OCI-LY1 (cell line): ENCODE measurements at regions not wholly inside any gene's neighbourhood (a gene's known extent, or its start where the extent isn't known, plus 50 kb on each side); places are given as distances from the start of the nearest gene placed in this dataset.

Experiments
- H2AFZ ChIP-seq: fragments of 200-600 bp; sonication (generic), shearing (Covaris generic); 2 replicates; pipeline ENCODE4 v1.6.0; 2014; ENCODE audit warnings: antibody characterized with exemption, mild to moderate bottlenecking, low read length
- H3F3A ChIP-seq: fragments of 200-600 bp; sonication (generic), shearing (Covaris generic); 2 replicates; pipeline ENCODE4 v1.6.0; 2014; ENCODE audit warnings: mild to moderate bottlenecking, antibody characterized with exemption, low read length, moderate library complexity; ENCODE audit not compliant: insufficient read depth
- H3K27ac ChIP-seq: fragments of 200-600 bp; sonication (generic); 2 replicates; pipeline ENCODE4 v1.5.1; 2014; ENCODE audit warnings: low read length, mixed run types, mild to moderate bottlenecking, low read depth; ENCODE audit not compliant: poor library complexity, severe bottlenecking
- H3K27me3 ChIP-seq: fragments of 200-600 bp; sonication (generic); 2 replicates; pipeline ENCODE4 v1.6.0; 2014; ENCODE audit warnings: antibody characterized with exemption, mild to moderate bottlenecking, low read length, moderate library complexity; ENCODE audit not compliant: insufficient read depth
- H3K36me3 ChIP-seq: fragments of 200-600 bp; sonication (generic); 2 replicates; pipeline ENCODE4 v1.6.1; 2014; ENCODE audit warnings: mild to moderate bottlenecking, antibody characterized with exemption, low read length, moderate library complexity, mixed read lengths; ENCODE audit not compliant: insufficient read depth
- H3K4me1 ChIP-seq: fragments of 200-600 bp; sonication (generic); 2 replicates; pipeline ENCODE4 v1.5.1; 2014; ENCODE audit warnings: mild to moderate bottlenecking, low read length, moderate library complexity; ENCODE audit not compliant: insufficient read depth, severe bottlenecking
- H3K4me2 ChIP-seq: fragments of 200-600 bp; sonication (generic), shearing (Covaris generic); 2 replicates; pipeline ENCODE4 v1.6.1; 2014; ENCODE audit warnings: low read length
- H3K4me3 ChIP-seq: fragments of 200-600 bp; sonication (generic); 2 replicates; pipeline ENCODE4 v1.5.1; 2014; ENCODE audit warnings: low read length, low read depth, mild to moderate bottlenecking, mixed read lengths; ENCODE audit not compliant: poor library complexity, severe bottlenecking
- H3K79me2 ChIP-seq: fragments of 200-600 bp; shearing (Covaris generic); 2 replicates; pipeline ENCODE4 v1.6.1; 2016; ENCODE audit warnings: mixed run types, low read length, mixed read lengths; ENCODE audit not compliant: insufficient read depth
- H3K9ac ChIP-seq: fragments of 200-600 bp; sonication (generic), shearing (Covaris generic); 2 replicates; pipeline ENCODE4 v1.6.1; 2014; ENCODE audit warnings: mild to moderate bottlenecking, low read length, mixed read lengths
- H3K9me2 ChIP-seq: fragments of 200-600 bp; sonication (generic), shearing (Covaris generic); 2 replicates; pipeline ENCODE4 v1.6.1; 2014; ENCODE audit warnings: low read depth, mild to moderate bottlenecking, low read length, mixed read lengths
- H3K9me3 ChIP-seq: fragments of 200-600 bp; shearing (Covaris generic); 2 replicates; pipeline ENCODE4 v1.6.1; 2014; ENCODE audit warnings: low read length, mixed read lengths
- H4K20me1 ChIP-seq: fragments of 200-600 bp; sonication (generic), shearing (Covaris generic); 2 replicates; pipeline ENCODE4 v1.6.0; 2016; ENCODE audit warnings: mild to moderate bottlenecking, low read length; ENCODE audit not compliant: insufficient read depth
- CTCF ChIP-seq: fragments of 200-600 bp; sonication (generic), shearing (Covaris generic); IDR thresholded peaks from 2 replicates; pipeline ENCODE4 v1.5.1; 2017; ENCODE audit warnings: mild to moderate bottlenecking, antibody characterized with exemption, low read length, moderate library complexity, mixed read lengths
- EZH2 ChIP-seq: fragments of 200-600 bp; sonication (generic), shearing (Covaris generic); IDR thresholded peaks from 2 replicates; pipeline ENCODE4 v1.8.0; 2017; ENCODE audit warnings: borderline replicate concordance, mixed run types, mild to moderate bottlenecking, antibody characterized with exemption, low read length, moderate library complexity, mixed read lengths

DNA sequence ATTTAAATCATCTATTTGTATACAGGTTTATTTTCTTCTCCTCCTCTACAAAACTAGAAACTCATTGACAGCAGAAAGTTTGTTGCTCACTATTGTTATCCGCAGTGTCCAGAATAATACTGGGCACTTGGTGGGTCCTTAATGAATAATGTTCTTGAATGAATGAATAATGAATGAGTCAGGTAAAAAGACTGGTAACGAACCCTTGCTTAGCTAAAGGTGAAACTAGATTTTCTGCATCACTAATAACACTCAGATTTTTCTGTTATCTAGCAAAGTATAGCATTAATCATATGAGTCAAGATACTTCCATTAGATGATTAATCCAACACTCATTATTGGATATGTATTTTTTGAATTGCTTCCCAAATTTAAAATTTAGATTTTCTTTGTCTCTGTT lies 953.2 kb downstream of the SORCS3 start:
- no peaks in the 10 kb centered on the region for H3K9me3 ChIP-seq
- H3K9me2 ChIP-seq: no peaks in the 10 kb centered on the region
- TF ChIP-seq CTCF (no peak), EZH2 (no peak)
- H3K9ac ChIP-seq: no peak overlapping the region
- H3F3A ChIP-seq: no peaks in the 10 kb centered on the region
- H3K4me1 ChIP-seq: no peaks in the 10 kb centered on the region
- H3K4me3 ChIP-seq: no peak overlapping the region
- no peaks in the 10 kb centered on the region for H4K20me1 ChIP-seq
- H3K4me2 ChIP-seq: no peak overlapping the region
- no peak overlapping the region for H2AFZ ChIP-seq
- no peaks in the 10 kb centered on the region for H3K36me3 ChIP-seq
- H3K27me3 ChIP-seq: no peaks in the 10 kb centered on the region
- H3K79me2 ChIP-seq: no peaks in the 10 kb centered on the region
- no peak overlapping the region for H3K27ac ChIP-seq

DNA sequence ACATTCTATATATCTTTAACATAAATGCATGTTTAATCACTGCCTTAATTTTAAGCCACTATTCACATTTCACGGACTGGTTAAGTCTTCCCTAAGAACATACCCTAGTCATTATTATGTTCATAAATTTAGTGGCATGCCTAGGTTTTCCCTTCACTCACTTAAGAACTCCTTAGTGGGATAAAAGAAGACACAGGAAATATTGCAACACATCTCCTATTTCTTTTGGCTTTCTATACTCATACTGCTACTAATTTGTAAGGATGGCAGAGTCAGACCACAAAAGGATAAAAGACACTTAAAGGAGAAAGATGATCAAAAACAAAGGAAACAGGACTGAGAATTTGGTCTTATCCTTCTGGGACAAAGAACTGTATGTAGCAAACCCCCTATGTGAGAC lies 951.4 kb downstream of the SORCS3 start:
- no peak overlapping the region for H3K9ac ChIP-seq
- H3K36me3 ChIP-seq: no peaks in the 10 kb centered on the region
- H3K79me2 ChIP-seq: no peaks in the 10 kb centered on the region
- no peak overlapping the region for H3K27ac ChIP-seq
- no peak overlapping the region for H3K4me3 ChIP-seq
- no peaks in the 10 kb centered on the region; the same call in 1 of the 2 replicates for H4K20me1 ChIP-seq
- H3K9me3 ChIP-seq: no peaks in the 10 kb centered on the region
- no peaks in the 10 kb centered on the region for H3F3A ChIP-seq
- no peaks in the 10 kb centered on the region for H3K4me1 ChIP-seq
- H3K27me3 ChIP-seq: no peaks in the 10 kb centered on the region
- no peak overlapping the region for H3K4me2 ChIP-seq
- H3K9me2 ChIP-seq: no peaks in the 10 kb centered on the region
- TF ChIP-seq CTCF (no peak), EZH2 (no peak)
- H2AFZ ChIP-seq: no peak overlapping the region

GRCh38 chr10:105586451-105587098 lies 945.5 kb downstream of the SORCS3 start:
- no peak overlapping the region for H3K4me2 ChIP-seq
- no peaks in the 10 kb centered on the region for H3K27me3 ChIP-seq
- no peaks in the 10 kb centered on the region; the same call in 1 of the 2 replicates for H4K20me1 ChIP-seq
- no peak overlapping the region for H3K4me3 ChIP-seq
- TF ChIP-seq CTCF: no peak
- TF ChIP-seq EZH2: no peak
- no peak overlapping the region for H3K27ac ChIP-seq
- H3K36me3 ChIP-seq: no peaks in the 10 kb centered on the region
- H3K9me3 ChIP-seq: no peaks in the 10 kb centered on the region
- H3K79me2 ChIP-seq: no peaks in the 10 kb centered on the region
- H3F3A ChIP-seq: no peaks in the 10 kb centered on the region
- no peaks in the 10 kb centered on the region for H3K9me2 ChIP-seq
- H3K9ac ChIP-seq: no peak overlapping the region
- no peak overlapping the region for H2AFZ ChIP-seq
- H3K4me1 ChIP-seq: no peaks in the 10 kb centered on the region
